ENCODE measurements at regions not wholly inside any gene's neighbourhood (a gene's known extent, or its start where the extent isn't known, plus 50 kb on each side); places are given as distances from the start of the nearest gene placed in this dataset.

DNA sequence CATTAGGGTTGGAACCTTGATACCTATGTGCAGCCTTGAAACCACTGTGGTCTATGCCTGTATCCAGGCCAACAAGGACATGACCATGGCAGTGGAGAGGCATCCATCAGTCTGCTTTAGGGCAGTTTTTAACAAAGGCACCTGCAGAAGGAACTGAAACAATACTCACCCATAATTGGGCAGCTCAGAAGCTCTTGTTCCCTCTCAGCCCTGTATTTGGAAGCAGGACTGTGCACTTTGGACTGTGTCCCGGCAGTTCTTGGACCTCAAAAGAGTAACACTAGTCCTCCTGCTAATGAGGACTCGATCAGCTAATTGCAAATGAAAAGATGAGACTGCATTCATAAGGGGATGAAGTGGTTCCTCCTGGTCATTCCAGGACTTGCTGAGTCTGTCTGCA lies 500.2 kb upstream of the TNP1 start:
- H3K9me3 Mint-ChIP-seq, result no peaks in the 10 kb centered on the region
- peaks cover 3% of the 10 kb centered on the region for H3K27me3 Mint-ChIP-seq (ENCODE audit: insufficient read depth)
- peaks cover 15% of the 10 kb centered on the region for H3K36me3 Mint-ChIP-seq (ENCODE audit: low read depth)
- no peak for DNase-seq
- TF ChIP-seq, protein P1, sequence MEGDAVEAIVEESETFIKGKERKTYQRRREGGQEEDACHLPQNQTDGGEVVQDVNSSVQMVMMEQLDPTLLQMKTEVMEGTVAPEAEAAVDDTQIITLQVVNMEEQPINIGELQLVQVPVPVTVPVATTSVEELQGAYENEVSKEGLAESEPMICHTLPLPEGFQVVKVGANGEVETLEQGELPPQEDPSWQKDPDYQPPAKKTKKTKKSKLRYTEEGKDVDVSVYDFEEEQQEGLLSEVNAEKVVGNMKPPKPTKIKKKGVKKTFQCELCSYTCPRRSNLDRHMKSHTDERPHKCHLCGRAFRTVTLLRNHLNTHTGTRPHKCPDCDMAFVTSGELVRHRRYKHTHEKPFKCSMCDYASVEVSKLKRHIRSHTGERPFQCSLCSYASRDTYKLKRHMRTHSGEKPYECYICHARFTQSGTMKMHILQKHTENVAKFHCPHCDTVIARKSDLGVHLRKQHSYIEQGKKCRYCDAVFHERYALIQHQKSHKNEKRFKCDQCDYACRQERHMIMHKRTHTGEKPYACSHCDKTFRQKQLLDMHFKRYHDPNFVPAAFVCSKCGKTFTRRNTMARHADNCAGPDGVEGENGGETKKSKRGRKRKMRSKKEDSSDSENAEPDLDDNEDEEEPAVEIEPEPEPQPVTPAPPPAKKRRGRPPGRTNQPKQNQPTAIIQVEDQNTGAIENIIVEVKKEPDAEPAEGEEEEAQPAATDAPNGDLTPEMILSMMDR (IDR thresholded peaks at IDR 0.05), result no peak
- peak overlapping the region; percentile 7; the same call in 1 of the 2 replicates for H3K27ac Mint-ChIP-seq
- H3K4me3 Mint-ChIP-seq, result no peak overlapping the region
- H3K4me1 Mint-ChIP-seq (ENCODE audit: low read depth), result peaks cover 85% of the 10 kb centered on the region

DNA sequence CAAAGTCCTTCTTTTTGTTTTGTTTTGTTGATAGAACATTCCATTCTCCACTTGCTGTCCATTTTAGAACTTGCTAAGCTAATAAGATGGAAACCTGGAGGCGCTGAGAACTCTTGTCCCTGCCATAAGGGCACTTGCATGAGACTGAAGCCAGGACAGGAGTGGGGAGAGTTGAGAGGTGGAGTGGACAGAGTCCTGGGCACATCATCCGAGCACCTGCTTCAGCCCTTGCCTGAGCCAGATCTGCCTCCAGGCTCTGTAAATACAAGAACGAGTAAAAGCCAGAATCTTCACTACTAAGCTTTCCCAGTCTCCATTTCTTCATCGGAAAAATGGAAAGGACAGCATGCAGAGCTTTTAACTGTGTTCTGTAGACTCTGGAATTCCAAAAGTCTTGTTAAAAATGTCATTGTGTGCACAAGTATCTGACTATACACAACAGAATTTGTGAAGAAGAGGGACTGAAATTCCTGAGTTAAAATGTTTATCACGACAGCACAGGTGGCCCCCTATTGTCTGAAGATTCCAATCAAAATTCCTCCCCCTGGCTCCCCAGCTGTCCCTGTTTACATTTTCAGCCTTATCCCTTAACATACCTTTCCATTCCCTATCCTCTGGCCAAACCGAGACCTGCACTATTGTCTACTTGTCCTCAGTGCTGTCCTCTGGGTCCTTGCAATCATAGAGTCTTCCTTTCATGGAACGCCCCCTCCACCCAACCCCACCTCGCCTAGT lies 498.2 kb upstream of the TNP1 start:
- TF ChIP-seq, protein P1 (IDR thresholded peaks at IDR 0.05), result no peak
- H3K27ac Mint-ChIP-seq, result no peak overlapping the region
- peaks cover 3% of the 10 kb centered on the region; the same call in 1 of the 2 replicates for H3K36me3 Mint-ChIP-seq (ENCODE audit: low read depth)
- DNase-seq, result no peak
- H3K27me3 Mint-ChIP-seq (ENCODE audit: insufficient read depth), result peaks cover 3% of the 10 kb centered on the region
- peaks cover 78% of the 10 kb centered on the region for H3K4me1 Mint-ChIP-seq (ENCODE audit: low read depth)
- H3K9me3 Mint-ChIP-seq, result no peaks in the 10 kb centered on the region
- no peak overlapping the region for H3K4me3 Mint-ChIP-seq

DNA sequence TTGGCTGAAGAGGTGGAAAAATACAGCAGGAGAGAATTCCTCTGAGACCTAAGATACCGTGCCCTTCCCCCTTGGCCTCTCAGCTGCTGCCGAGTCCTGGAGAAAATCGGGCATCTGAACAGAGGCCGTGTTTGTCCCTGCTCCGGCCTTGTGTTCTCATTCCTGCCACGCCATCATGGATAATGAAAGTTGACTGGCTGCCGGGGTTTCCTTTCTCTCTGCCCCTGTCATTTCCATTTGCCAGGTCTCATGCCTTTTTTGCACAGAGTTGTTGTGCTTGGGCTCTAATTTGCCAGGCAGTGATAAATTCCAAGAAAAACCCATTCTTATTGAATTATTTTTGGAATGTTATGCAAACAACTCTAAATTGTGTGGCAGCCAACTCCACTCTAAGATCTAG lies 496.9 kb upstream of the TNP1 start:
- H3K4me1 Mint-ChIP-seq (ENCODE audit: low read depth), result peaks cover 66% of the 10 kb centered on the region

DNA sequence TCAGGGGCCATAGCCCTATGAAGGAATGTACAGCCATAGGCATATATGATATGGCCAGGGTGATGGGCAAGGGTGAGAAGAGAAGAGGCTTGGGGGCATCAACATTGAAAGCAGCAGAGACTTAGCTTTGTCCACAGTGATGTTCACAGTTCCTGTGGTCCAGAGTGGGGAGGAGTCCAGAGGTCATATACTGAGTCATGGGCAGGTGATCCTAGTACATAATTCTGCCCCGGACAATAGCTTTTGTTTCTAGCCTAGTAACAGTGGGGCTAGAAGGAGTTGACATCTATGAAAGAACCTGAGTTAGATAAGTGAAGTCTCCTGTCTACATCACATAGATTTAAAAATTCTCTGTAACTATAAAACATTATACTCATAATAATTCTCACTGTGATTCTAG lies 496.3 kb upstream of the TNP1 start:
- H3K36me3 Mint-ChIP-seq (ENCODE audit: low read depth), result no peaks in the 10 kb centered on the region; the same call in 1 of the 2 replicates
- H3K27ac Mint-ChIP-seq, result no peak overlapping the region
- H3K4me1 Mint-ChIP-seq (ENCODE audit: low read depth), result peaks cover 59% of the 10 kb centered on the region
- no peak for DNase-seq
- peaks cover 3% of the 10 kb centered on the region; the same call in 1 of the 2 replicates for H3K27me3 Mint-ChIP-seq (ENCODE audit: insufficient read depth)
- no peaks in the 10 kb centered on the region for H3K9me3 Mint-ChIP-seq
- H3K4me3 Mint-ChIP-seq, result no peak overlapping the region
- TF ChIP-seq, protein P1 (IDR thresholded peaks at IDR 0.05), result no peak

More for the DNA sequence above, 496.9 kb upstream of the TNP1 start:
- H3K9me3 Mint-ChIP-seq, result no peaks in the 10 kb centered on the region
- H3K4me3 Mint-ChIP-seq, result no peak overlapping the region
- no peak overlapping the region for H3K27ac Mint-ChIP-seq
- peaks cover 3% of the 10 kb centered on the region; the same call in 1 of the 2 replicates for H3K27me3 Mint-ChIP-seq (ENCODE audit: insufficient read depth)
- no peaks in the 10 kb centered on the region; the same call in 1 of the 2 replicates for H3K36me3 Mint-ChIP-seq (ENCODE audit: low read depth)
- TF ChIP-seq, protein P1 (IDR thresholded peaks at IDR 0.05), result no peak
- DNase-seq, result no peak

DNA sequence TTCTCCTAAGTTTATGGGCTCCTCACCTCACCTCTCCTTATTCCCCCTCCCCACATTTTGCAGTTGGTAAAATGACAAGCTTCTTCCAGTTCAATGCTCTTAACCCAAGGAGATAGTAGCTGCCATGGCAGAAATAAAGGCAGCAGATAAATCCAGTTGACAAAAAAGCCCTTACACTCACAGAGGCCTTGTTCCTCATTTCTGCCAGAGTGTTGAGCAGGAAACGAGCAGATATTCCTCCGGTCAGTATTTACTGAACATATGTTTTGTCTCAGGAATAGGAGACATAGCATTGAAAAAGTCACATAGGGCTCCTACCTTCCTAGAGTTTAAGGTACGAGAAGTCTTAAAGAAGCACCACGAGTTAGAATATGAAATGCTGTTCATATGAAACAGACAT lies 493.7 kb upstream of the TNP1 start:
- Mint-ChIP-seq H3K9me3 (peaks cover 15% of the 10 kb centered on the region), H3K36me3 (ENCODE audit: low read depth) (peaks cover 19% of the 10 kb centered on the region), H3K4me1 (ENCODE audit: low read depth) (peaks cover 36% of the 10 kb centered on the region), H3K4me3 (no peak overlapping the region), H3K27me3 (ENCODE audit: insufficient read depth) (no peaks in the 10 kb centered on the region), H3K27ac (no peak overlapping the region)
- no peak for DNase-seq
- TF ChIP-seq, protein P1 (IDR thresholded peaks at IDR 0.05), result no peak

All from HFFc6 (cell line).